ENCODE measurements at regions not wholly inside any gene's neighbourhood (a gene's known extent, or its start where the extent isn't known, plus 50 kb on each side); places are given as distances from the start of the nearest gene placed in this dataset.

DNA sequence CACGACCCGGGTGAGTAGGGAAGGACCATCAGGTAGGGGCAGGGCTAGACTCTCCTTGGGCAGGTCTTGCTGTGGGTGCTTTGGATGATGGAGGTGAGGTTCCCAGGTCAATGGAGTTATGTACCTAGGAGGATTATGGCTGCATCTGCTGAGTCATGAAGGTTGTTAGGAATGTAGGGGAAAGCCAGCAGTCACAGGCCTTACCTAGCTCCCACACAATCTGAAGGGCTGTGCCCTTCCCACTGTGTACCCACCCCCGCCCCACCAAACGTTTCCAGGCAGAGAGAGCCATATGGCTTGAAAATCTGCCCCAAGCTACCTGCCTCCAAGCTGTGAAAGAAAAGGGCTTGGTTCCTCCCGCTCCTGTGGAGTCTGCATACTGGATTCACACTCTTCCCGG is 573.4 kb upstream of the DPPA4 start:
- no peak overlapping the region for H3K4me3 ChIP-seq (ENCODE audit: low read depth, low read length)
- DNase-seq (ENCODE audit: low read depth), result no peak
- TF ChIP-seq, protein P1, sequence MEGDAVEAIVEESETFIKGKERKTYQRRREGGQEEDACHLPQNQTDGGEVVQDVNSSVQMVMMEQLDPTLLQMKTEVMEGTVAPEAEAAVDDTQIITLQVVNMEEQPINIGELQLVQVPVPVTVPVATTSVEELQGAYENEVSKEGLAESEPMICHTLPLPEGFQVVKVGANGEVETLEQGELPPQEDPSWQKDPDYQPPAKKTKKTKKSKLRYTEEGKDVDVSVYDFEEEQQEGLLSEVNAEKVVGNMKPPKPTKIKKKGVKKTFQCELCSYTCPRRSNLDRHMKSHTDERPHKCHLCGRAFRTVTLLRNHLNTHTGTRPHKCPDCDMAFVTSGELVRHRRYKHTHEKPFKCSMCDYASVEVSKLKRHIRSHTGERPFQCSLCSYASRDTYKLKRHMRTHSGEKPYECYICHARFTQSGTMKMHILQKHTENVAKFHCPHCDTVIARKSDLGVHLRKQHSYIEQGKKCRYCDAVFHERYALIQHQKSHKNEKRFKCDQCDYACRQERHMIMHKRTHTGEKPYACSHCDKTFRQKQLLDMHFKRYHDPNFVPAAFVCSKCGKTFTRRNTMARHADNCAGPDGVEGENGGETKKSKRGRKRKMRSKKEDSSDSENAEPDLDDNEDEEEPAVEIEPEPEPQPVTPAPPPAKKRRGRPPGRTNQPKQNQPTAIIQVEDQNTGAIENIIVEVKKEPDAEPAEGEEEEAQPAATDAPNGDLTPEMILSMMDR (IDR thresholded peaks at IDR 0.05; ENCODE audit: low read depth, low read length, missing control alignments), result no peak

DNA sequence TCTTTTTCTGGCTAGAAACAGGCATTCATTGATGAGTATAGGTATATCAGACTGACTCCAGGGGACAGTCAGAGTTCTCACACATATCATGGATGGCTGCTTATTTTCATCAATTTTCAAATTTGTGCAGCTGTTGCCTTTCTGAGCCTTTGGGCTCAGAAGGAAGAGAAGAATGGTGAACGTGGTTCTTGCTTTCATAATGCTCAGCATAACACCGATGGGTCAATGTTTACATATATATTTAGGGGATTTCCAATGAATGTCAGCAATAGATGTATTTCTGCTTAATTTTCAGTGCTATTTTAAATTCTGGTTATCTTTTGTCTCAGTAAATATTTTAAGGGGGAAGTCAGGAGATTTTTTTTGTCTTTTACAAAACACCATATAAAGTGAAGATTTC is 581.4 kb upstream of the DPPA4 start:
- no peak overlapping the region for H3K4me3 ChIP-seq (ENCODE audit: low read depth, low read length)
- TF ChIP-seq, protein P1 (IDR thresholded peaks at IDR 0.05; ENCODE audit: low read depth, low read length, missing control alignments), result no peak
- no peak for DNase-seq (ENCODE audit: low read depth)

DNA sequence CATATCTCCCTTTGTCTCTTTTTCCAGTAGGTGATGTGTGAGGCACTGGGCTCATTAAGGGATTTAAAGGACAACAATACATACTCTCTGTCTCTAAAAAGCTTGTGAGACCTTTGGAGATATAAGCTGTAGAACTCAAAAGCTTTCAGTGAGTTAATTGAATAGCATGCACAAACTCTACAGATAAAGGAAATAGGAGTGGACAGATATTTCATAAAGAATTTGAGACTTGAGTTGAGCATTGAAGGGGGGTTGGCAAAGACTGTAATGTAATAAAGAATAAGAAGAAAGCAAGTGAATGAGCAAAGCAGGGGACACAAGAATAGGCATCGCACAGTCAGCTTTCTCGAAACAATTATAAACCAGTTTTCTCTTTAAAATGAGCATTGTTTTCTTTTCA is 583.4 kb upstream of the DPPA4 start:
- DNase-seq (ENCODE audit: low read depth), result no peak
- TF ChIP-seq, protein P1 (IDR thresholded peaks at IDR 0.05; ENCODE audit: low read depth, low read length, missing control alignments), result no peak
- no peak overlapping the region for H3K4me3 ChIP-seq (ENCODE audit: low read depth, low read length)

DNA sequence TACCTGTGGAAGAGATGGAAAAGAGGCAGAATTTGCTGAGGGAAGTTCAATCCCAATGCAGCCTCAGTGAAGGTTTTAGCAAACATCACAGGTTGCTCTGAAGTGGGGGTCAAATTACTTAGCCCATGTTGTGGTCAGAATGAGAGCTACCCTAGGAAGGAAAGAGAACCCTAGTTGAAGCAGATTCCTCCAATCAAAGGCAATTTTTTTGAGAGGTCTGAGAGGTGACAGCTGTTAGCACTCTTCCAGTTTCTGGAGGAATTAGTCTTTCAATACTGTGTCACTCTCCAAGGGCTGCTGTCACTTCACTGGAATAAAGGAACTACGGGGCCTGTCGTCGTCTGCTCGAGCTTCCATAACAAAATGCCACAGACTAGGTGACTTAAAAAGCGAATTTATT is 584.2 kb upstream of the DPPA4 start:
- TF ChIP-seq, protein P1 (IDR thresholded peaks at IDR 0.05; ENCODE audit: low read depth, low read length, missing control alignments), result no peak
- no peak for DNase-seq (ENCODE audit: low read depth)

DNA sequence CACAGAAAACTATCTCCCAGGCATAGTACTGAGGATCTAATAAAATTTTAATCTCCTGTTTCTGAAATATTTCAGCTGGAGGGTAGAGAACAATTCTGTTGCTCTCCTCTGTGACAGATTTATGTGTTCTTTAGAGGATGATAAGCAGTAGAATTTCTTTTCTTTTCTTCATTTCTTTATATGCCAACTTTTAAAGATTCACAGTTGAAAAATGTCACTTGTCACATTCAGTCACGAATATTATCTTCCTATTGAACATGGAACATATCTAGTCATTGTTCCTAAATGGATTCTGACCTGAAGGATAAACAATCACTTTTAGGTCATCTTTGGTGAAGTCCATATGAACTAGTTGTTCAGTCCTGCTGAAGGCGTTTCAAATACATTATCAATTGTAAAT is 585.5 kb upstream of the DPPA4 start:
- TF ChIP-seq, protein P1 (IDR thresholded peaks at IDR 0.05; ENCODE audit: low read depth, low read length, missing control alignments), result no peak
- no peak overlapping the region for H3K4me3 ChIP-seq (ENCODE audit: low read depth, low read length)
- no peak for DNase-seq (ENCODE audit: low read depth)

More for the DNA sequence above, 584.2 kb upstream of the DPPA4 start:
- H3K4me3 ChIP-seq (ENCODE audit: low read depth, low read length), result no peak overlapping the region

DNA sequence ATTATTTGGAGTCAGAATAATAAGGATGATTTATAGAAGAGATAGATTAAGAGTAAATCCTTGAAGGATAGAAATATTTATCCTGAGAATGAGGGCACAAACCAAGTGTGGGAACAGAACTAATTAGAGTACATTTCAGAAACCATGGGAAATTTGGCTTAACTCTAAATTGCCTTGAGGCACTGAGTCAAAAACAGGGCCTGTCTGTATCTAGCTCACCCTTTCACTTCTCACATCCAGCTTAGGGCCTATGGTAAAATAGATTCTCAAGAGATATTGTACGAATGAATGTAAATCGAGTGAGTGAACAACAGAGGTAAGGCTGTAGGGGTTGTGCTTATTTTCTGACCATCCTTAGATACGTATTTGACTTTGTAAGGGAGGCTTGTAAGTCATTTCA is 586.1 kb upstream of the DPPA4 start:
- no peak overlapping the region for H3K4me3 ChIP-seq (ENCODE audit: low read depth, low read length)
- TF ChIP-seq, protein P1 (IDR thresholded peaks at IDR 0.05; ENCODE audit: low read depth, low read length, missing control alignments), result no peak
- DNase-seq (ENCODE audit: low read depth), result no peak

DNA sequence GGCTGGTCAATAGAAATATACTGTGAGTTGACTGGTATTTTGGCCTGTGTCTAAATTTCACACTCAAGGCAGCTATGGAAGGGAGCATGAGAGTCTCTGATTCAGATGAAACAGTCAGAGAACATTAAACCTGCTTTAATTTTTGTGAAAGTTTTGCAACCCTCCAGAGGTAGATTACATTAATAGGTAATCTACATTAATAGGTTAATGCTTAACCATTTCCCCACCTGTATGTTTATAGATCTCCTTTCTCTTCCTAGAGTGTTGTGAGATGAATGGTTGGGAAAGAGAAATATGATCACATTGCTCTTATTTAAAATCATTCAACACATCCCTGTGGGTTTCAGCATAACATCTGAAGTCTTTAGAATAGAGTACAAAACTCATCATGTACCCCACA is 586.9 kb upstream of the DPPA4 start:
- DNase-seq (ENCODE audit: low read depth), result no peak
- TF ChIP-seq, protein P1 (IDR thresholded peaks at IDR 0.05; ENCODE audit: low read depth, low read length, missing control alignments), result no peak
- no peak overlapping the region for H3K4me3 ChIP-seq (ENCODE audit: low read depth, low read length)

Measured in GM12864 (cell line).